ENCODE measurements at regions not wholly inside any gene's neighbourhood (a gene's known extent, or its start where the extent isn't known, plus 50 kb on each side); places are given as distances from the start of the nearest gene placed in this dataset.

GRCh38 chr2:225820826-225821225 is 421.3 kb downstream of the NYAP2 start:
- TF ChIP-seq SUZ12 (IDR thresholded peaks at IDR 0.05; ENCODE audit: extremely low read depth, insufficient read depth, insufficient read length) (no peak), ZNF274 (IDR thresholded peaks at IDR 0.05; ENCODE audit: low read depth, low read length) (no peak)
